Urothelium cell line (cell line): ENCODE measurements at regions not wholly inside any gene's neighbourhood (a gene's known extent, or its start where the extent isn't known, plus 50 kb on each side); places are given as distances from the start of the nearest gene placed in this dataset.
"Not testable (repeated sequence)": the region's sequence is repeated elsewhere in the genome, so short reads cannot be mapped to it uniquely, and the experiment has no call there.

ENCODE experiments used
- DNase-seq: peaks from one replicate; pipeline ENCODE4 v3.0.0; 2011; ENCODE audit warnings: low spot score, mixed read lengths
- FAIRE-seq: peaks from 2 replicates; lab custom pipeline; 2011; peaks lifted over from hg19 to GRCh38; lab: Jason Lieb, UNC

- not testable (repeated sequence) for DNase-seq, FAIRE-seq
These were observed 193.5 kb downstream of the ADCYAP1 start for GRCh38 chr18:1097991-1098735.

GRCh38 chr18:1102848-1103247 is 198.2 kb downstream of the ADCYAP1 start:
- DNase-seq = no peak
- FAIRE-seq = peak; percentile 37

GRCh38 chr18:1103537-1103936 is 198.9 kb downstream of the ADCYAP1 start:
- no peak for DNase-seq
- no peak for FAIRE-seq

- FAIRE-seq (peak; percentile 86), DNase-seq (peak; percentile 44)
These were observed 199.7 kb downstream of the ADCYAP1 start for GRCh38 chr18:1104181-1104881.

- FAIRE-seq (no peak), DNase-seq (no peak)
These were observed 219.8 kb downstream of the ADCYAP1 start for GRCh38 chr18:1124495-1124894.

GRCh38 chr18:1133541-1133940 is 228.9 kb downstream of the ADCYAP1 start:
- no peak for DNase-seq
- no peak for FAIRE-seq

GRCh38 chr18:1147730-1148129 is 243.1 kb downstream of the ADCYAP1 start:
- no peak for DNase-seq
- FAIRE-seq = no peak

- FAIRE-seq = peak; percentile 55
- DNase-seq = no peak
These were observed 245.0 kb downstream of the ADCYAP1 start for GRCh38 chr18:1149709-1150108.

- FAIRE-seq = no peak
- DNase-seq = no peak
These were observed 245.7 kb downstream of the ADCYAP1 start for GRCh38 chr18:1150344-1150743.

GRCh38 chr18:1152958-1153357 is 248.3 kb downstream of the ADCYAP1 start:
- not testable (repeated sequence) for FAIRE-seq, DNase-seq

- peak; percentile 30 for FAIRE-seq
- no peak for DNase-seq
These were observed 268.9 kb downstream of the ADCYAP1 start for GRCh38 chr18:1173593-1173992.

GRCh38 chr18:1177232-1177631 is 272.6 kb downstream of the ADCYAP1 start:
- FAIRE-seq (no peak), DNase-seq (no peak)

GRCh38 chr18:1191341-1191740 is 286.7 kb downstream of the ADCYAP1 start:
- no peak for DNase-seq
- no peak for FAIRE-seq

- DNase-seq (no peak), FAIRE-seq (no peak)
These were observed 308.5 kb downstream of the ADCYAP1 start for GRCh38 chr18:1213126-1213525.

- FAIRE-seq (no peak), DNase-seq (no peak)
These were observed 318.2 kb downstream of the ADCYAP1 start for GRCh38 chr18:1222880-1223279.

GRCh38 chr18:1227025-1227424 is 322.4 kb downstream of the ADCYAP1 start:
- FAIRE-seq = peak; percentile 89
- no peak for DNase-seq

GRCh38 chr18:1229634-1230033 is 325.0 kb downstream of the ADCYAP1 start:
- no peak for FAIRE-seq
- no peak for DNase-seq

- peak; percentile 79 for FAIRE-seq
- no peak for DNase-seq
These were observed 328.2 kb downstream of the ADCYAP1 start for GRCh38 chr18:1232867-1233266.

GRCh38 chr18:1240701-1241100 is 336.0 kb downstream of the ADCYAP1 start:
- DNase-seq (no peak), FAIRE-seq (no peak)

GRCh38 chr18:1244397-1245122 is 339.9 kb downstream of the ADCYAP1 start:
- no peak for DNase-seq

GRCh38 chr18:1246827-1247226 is 342.2 kb downstream of the ADCYAP1 start:
- DNase-seq (no peak), FAIRE-seq (peak; percentile 72)

More at GRCh38 chr18:1244397-1245122, 339.9 kb downstream of the ADCYAP1 start:
- no peak for FAIRE-seq

- no peak for DNase-seq
- no peak for FAIRE-seq
These were observed 347.9 kb downstream of the ADCYAP1 start for GRCh38 chr18:1252534-1252933.
